Stimulated activated CD4-positive, alpha-beta T cell treated with anti-CD3 and anti-CD28 coated beads, Interleukin-4, amount 100 ng/mL, for 24 hours (primary cell): ENCODE measurements at regions not wholly inside any gene's neighbourhood (a gene's known extent, or its start where the extent isn't known, plus 50 kb on each side); places are given as distances from the start of the nearest gene placed in this dataset.
"Not testable (repeated sequence)": the region's sequence is repeated elsewhere in the genome, so short reads cannot be mapped to it uniquely, and the experiment has no call there.

Experiments used
- DNase-seq: peaks from one replicate; pipeline ENCODE4 v3.0.0-alpha.2; 2020

DNA sequence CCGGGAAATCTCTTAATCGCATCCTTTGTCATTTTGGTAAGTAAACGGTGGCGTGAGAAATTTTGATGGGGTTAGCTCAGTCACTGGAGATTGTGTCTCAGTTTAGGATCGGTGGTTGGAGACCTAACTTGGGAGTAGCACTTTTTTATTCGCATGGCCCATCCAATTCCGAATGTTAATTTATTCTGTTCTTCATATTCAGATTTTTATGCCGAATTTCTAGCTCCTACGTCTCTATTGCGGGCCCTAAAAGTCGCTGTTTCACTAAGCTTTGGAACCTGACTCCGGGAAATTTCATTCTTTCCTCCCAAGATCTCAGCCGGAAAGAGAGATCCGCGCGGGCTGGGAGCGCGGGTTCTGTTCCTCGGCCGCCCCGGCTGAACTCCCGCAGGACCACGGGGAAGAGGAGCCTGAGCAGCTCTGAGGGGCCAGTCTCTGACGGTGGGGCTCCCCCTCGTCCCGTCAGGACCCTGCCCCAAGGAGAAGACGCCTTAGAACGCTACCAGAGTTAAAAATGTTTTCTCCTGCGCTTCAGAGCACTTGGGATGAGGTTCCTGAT is 279.7 kb downstream of the FAM72C start:
- DNase-seq = no peak

DNA sequence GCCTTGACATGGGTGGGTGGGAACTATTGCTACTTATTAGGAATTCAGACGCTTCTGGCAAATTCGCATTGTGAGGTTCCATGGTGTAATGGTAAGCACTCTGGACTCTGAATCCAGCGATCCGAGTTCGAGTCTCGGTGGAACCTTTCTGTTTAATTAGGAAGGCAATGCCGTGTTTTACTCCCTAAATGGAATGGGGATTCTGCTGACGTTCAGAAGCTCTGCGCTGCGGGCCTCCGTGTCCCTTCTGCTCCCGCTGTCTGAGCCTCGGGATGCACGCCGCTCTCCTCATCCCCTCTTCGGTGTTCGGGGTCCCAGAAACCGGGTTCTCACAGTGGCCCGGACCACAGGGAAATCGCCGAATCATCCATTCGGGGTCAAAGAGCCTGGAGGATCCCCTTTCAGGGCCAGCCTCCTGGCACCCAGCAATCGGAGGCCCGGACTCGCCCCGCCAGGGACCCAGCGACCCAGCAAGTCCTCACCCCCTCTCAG is 280.3 kb downstream of the FAM72C start:
- DNase-seq = no peak

DNA sequence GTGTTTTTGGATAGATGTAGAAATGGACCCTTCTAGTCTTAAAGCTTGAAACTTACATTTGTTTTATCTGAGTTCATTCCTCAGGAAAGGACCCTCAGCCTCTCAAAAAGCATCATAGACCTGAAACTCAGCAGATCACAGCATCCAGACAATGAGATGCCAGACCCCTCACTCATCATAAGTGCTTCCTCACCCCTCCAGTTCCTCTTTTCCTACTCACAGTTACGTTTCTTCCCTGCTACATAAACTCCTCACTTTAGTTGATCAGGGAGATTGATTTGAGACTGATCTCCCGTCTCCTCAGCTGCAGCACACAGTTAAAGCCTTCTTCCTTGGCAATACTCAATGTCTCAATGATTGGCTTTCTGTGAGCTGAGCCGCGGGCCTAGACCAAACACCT is 282.0 kb downstream of the FAM72C start:
- DNase-seq = no peak

DNA sequence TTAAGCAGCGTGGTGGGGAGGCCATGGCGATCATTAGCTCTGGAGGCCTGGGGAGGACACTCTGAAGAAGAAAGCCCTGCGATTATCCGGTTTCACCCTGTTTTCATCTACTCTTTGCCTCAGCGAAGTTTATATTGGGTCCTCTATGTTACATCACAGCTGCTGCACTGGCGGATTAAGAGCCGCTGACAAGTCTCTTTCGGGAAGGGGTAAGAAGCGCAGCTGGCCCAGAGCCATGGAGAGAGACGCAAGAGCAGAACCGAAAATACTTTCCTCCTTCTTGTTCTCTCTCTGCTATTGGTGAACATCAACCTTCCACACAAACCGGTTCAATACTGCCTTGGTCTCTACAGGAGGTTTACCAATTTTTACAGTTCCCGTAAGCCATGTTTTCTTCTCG is 291.5 kb downstream of the FAM72C start:
- no peak for DNase-seq

DNA sequence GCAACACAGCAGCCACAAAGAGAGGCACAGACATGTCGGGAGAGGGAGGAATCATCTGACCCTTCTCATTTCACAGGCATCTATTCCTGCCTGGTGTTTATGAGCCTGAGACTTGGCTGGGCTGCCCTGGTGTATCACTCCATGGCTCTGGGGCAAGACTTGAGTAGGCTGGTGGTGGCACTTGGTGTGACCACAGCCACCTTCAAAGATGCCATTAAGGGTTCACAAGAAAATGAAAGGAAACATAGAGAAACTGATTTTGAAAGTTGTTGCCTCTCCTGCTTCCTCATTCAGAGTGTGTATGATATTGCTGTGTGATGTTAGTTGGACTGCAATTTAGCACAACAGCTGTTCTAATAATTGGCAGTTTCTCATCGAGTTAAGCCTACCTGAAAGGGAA is 298.8 kb downstream of the FAM72C start:
- no peak for DNase-seq

DNA sequence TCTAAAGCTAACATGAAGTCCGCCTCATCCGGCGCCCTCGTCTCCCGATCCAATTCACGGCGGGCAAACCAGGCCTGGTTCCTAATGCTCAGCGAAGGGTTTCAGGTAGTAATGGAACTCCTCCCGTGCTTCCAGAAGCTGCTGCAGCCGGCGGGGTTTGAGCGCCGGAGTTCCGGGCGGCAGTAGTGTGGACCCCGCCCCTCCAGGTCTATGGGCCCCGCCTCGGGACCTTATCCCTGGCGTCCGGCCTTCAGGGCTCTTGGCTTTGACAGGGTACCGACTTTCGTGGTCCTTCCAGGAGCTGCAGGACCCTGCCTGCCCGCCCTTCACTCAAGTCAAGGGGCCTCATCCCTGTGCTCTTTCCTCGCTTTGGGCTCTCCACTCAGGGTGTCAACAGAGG is 304.1 kb downstream of the FAM72C start:
- no peak for DNase-seq

DNA sequence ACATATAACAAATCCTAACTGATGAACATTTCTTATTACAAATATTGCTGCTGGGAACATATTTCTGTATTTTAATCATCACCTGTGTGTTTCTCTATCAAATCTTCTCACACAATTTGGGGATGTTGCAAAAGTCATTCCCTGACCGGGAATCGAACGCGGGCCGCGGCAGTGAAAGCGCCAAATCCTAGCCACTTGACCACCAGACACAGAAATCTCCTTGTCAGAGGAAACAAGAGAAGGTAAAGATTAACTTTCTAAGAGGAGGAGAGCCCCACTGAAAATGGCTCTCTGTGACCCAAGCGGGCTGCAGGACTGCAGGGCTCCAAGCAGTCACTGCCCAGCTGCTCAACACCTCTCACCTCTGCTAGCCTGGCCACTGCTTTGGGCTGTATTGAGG is 304.9 kb downstream of the FAM72C start:
- DNase-seq = no peak

DNA sequence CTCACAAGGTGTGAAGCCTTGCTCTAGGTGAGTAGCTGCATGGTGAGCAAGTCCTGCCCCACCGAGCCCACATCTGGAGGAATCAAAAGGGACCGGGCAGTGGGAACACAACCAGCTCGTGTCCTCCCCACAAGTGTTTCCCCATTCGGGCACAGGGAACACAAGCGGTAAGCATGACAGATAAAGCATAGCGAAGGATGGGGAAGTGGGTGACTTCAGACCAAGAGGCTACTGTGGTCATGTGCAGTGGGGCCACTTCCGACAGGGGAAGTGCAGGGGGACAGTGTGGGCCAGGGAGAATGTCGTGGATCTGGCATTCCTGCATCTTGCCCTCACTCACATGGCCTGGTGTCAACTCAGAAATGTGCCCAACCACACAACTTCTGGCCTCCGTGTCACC is 306.2 kb downstream of the FAM72C start:
- DNase-seq = no peak

DNA sequence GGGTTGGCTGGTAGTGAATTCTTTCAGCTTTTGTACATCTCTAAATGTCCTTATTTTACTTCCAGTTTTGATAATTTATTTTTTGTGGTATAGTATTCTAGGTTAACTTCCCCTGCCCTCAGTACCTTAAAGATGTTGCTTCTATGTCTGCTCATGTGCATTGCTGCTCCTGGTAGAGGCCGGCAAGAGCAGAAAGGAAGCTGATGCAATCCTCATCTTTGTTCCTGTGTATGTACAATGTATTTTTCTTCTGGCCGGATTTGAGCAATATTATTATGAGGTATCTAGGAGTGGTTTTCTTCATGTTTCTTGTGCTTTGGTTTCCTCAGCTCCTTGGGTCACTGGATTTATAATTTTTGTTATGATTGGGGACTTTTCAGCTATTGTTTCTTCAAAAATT is 308.7 kb downstream of the FAM72C start:
- DNase-seq = not testable (repeated sequence)

DNA sequence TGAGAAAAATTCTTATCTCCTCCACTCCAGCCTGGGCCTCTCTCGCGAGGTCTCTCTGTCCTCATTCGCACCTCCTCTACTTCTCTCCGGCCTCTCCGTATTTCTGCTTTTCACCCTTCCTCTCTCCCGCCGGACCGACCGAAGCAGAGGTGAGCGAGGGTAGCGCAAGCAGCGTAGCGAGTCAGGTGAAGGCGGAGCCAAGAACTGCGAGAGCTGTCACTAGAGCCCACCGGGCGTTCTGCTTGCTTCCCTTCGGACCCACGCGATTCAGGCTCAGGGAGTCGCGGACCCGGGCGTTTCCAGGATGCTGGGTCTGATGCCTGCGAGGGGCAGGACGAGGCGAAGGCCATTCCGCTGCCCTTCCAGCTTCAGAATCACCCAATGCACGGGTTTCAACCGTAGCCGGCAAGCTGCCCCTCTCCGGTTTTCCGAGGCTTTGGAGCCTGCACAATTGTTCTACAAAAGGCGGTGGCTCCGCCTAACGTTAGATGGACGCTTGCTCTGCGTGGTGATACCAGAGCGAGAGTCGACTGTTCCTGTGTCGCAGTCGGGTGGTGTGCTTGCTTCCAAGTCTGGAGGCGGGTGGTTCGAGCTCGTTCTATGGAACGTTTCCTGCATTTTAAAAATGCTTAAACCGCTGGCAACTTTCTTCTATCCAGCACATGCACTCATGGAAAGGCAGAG is 310.2 kb downstream of the FAM72C start:
- no peak for DNase-seq

DNA sequence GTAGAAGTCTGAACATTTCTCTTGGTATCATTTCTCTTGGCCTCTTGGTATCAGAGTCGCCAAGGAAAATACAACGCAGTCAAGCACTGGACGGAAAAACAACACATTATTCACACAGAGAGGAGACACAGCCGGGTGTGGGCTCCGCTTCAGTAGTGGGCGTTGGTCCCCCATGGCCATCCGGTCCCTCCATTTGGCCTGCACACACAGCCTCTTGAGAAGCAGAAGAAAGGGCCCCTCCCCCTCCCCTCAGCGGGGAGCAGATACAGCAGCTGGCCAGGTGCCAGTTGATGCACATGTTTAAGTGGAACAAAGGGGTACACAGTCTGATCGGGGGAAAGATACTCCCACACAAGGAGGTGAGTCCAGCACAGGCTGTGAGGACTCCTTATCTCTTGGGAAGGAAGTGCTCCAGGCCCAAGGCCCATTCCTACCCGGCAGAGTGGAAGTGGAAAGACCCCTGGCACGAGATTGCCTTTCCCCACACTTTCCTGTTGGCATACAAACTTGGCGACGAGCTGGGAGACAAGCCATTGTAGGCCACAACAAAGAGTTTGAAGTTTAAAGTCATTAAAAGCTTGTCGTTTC is 311.3 kb downstream of the FAM72C start:
- no peak for DNase-seq

DNA sequence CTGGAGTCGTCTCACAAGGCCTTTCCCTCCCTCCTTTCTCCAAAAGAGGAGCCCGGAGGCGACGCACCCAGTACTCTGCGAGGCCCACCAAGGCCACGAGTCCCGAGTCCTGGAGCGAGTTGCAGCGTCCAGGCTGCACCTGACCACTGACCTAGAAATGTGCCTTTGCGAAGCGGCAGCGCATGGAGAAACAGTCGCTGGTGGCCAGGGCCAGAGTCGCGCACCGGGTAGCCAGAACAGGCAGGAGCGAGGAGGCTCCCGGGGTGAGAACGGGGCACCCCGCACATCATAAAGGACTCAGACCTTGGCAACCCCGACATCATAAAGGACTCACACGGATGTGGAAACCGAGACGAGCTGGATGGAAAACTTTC is 318.4 kb downstream of the FAM72C start:
- no peak for DNase-seq

DNA sequence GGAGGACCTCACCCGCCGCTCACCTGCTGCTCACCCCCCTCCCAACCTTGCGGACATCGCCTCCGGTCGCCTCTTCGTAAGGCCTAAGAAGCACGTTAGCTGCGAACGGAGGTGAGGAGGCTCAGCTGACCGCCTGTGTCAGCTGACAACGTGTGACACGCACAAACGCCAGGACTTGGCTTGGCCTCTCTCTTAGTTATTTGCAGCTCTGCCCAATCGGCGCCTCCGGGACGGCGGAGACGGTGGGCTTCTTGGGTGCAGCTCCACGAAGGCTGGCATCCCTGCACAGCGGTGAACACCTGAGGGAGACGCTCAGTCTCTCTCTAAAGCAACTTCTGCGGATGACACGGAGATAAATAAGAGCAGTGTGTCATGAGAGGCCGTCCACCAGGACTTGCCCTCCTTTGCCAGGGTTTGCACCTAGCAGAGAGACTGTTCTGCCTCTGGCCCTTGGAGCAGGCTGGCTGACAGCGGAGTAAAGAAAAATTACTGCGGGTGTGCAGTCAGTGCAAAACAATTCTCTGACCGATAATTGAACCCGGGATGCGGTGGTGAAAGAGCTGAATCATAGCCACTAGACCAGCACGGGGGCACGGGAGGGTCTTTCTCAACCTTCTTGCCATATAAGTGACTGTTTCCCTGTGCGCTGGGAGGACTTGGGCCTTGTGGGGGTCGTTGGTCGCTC is 318.9 kb downstream of the FAM72C start:
- DNase-seq = no peak

DNA sequence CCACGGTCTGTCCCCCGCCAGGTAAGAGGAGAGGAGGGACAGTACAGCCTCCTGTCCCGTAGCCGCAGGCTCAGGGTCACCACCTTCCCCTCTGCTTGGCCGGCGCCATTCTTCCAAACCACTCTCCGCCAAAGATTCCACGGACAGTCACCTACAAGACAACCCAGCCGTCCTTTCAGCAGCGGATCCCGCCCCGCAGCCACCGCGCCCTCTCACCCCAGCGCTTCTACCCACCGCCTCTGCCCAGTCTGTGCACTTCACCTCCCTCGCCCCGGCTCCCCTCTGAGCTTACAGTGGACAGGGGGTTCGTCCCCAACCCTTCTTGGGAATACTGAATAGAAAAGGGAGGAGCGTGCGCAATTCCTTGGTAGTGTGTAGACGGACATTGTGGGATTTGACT is 319.6 kb downstream of the FAM72C start:
- no peak for DNase-seq

DNA sequence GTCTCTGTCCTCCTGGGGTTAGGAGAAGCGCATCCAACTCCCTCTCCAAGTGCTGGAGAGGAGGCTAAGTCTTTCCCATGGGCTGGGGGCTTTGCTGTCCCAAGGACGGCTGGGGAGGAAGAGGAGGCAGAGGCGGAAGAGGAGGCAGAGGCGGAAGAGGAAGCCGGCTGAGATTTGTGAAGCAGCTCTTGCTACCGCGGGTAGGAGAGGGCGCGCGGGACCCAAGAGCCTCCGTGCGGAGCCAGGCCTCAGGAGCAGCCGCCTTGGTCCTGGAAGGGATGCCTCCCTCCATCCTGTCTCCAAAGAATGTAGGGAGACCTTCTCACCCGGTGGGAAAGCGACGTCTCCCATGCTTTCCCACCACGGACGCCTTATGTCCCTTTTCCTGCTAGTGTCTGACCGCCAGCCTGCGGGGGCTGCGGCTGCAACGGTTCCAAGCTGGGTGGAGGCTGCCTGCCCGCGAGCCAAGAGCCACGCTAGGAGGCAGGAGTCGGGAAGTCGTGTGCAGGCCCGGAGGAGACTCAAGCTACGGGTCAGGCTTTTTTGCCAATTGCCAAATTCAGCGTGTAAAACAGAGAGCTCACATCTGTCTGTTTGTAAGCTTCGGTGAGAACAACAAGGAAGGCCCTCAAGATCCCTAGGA is 320.3 kb downstream of the FAM72C start:
- DNase-seq = no peak

DNA sequence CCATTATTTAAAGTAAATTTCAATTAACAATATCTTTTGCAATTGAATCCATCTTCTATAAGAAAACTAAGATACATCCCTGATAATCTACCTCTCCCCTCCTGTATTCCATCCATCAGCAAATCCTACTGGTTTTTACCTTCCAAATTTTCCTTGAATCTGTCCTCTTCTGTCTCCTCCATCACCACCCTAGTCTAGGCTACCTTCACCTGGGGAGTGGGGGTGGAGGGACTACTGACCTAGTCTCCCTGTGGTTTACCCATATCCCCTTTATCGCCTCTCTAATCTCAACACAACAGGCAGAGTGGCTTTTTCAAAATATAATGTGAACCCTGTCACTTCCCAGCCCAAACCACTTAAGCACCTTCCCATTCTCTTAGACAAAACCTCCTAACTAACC is 327.8 kb downstream of the FAM72C start:
- not testable (repeated sequence) for DNase-seq

DNA sequence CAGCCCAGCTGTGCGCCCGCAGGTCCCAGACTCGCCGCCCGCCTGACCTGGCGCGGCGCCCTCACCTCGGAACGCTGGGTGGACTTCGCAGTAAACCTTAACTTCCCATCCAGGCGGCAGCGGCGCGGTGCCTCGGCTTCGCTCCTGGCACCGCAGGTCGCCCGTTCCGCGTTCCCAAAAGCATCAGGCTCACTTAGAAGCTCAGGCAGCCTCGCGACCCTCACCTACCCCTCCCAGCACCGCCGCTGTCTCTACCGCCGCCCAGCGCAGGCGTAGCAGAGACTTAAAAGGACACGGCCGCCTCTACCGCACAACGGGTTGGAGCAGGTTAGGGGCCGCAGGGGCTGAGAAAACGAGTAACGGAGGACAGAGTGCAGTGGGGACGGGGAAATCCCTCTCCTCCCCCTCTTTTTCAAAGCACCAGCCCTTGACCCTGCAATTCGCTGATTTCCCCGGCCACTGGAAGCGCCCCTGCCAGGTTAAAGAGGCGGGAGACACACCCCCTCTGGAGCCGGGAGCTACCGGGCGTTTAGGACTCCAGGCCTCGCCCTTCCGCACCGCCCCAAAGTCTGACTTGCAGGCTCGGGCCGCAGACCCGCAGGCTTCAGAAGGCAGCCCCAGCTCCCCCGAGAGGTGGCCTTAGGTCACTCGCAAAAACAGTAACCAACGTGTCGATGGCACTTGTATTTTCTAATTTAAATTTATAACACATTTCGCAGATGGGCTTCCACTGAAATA is 328.5 kb downstream of the FAM72C start:
- no peak for DNase-seq

DNA sequence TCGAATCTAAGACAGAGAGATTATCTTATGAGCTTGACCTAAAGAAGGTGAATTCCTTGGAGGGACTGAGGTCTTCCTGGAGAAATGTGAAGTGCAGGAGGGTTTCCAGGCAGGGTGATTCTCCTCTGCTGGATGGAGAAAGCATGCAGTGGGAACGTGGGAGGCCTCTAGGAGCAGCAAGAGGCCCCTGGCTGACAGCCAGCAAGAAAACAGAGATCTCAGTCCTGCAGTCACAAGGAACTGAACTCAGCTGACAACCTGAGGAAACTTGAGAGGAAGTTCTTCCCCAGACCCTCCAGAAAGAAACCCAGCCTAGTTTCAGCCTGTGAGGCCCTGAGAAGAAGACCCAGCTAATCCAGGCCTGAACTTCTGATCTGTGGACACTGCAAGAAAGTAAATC is 345.9 kb downstream of the FAM72C start:
- DNase-seq = no peak

DNA sequence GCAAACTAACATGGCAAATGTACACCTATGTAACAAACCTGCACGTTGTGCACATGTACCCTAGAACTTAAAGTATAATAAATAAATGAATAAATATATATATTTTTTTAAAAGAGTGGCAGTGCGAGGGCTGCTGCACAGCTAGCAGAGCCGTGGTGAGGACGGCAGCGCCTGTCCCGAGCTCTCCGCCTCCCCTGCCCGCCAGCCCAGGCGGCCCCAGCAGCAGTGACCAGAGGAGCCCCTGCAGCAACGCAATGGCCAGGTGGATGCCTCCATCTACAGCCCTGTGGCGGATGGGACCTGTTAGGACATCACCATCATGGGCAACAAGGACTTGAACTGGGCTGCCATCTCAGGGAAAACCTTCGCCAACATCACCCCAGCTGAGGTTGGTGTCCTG is 351.9 kb downstream of the FAM72C start:
- DNase-seq = no peak

DNA sequence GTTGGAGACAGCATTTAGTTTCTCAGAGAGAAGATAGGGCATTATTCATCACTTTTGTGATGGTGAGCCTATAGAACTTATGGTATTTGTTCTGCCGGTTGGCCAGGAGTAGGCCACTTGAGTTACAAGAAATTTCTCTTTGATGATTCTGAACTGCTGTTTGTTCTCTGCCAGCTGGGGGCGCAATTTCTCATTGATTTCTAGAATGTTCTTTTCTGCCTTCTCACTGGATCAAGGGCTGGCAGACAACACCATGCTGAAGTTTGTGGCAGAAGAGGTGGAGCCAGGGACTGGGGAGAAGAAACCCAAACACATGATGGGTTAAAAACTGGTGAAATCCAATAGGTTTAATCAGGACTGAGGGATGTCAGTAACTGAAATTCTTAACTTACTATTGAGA is 360.6 kb downstream of the FAM72C start:
- DNase-seq = no peak

DNA sequence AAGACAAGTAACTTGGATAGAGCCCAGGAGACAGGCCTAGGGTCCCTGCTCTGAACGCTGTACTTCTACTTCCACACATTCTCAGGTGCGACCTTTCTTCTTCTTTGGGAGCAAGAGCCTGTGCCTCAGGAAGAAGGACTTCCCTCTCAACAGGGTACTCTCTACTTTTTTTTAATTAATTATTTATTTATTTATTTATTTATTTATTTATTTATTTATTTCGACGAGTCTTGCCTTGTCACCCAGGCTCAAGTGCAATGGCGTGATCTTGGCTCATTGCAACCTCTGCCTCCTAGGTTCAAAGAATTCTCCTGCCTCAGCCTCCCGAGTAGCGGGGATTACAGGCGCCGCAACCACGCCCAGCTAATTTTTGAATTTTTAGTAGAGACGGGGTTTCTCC is 361.6 kb downstream of the FAM72C start:
- DNase-seq = no peak

DNA sequence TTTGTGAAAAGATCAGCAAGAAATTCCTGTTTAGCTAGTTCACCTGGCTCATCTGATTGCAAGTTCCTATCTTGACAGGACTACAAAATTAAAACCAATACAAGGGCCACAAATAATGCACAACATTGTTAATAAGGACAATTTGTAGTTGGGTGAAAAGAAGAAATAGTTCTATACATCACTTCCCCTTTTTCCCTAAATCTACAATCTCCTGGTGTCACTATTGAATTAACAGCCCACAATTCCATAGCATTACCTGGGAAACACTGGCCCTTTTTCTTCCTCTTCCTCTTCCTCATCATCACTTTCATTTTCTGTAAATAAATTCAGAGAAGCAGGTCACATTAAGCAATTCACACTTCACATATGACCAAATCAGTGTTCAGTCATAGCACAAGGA is 366.9 kb downstream of the FAM72C start:
- no peak for DNase-seq

DNA sequence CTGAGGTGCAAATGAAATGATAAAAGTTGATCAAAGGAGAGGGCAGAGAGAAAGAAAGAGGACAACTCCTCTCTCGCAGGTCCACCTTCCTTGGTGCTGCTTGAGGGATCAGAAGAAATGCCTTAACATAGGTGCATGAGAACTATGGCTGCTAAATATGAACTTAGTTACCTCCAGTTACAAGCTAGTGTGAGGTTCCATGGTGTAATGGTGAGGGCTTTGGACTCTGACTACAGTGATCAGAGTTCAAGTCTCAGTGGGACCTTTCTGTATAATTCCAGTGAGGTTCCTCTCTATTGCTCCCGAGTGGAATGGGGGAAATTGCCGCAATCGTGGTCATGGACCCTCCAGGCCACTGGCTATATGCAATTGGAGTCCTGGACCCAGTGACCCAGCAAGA is 387.3 kb downstream of the FAM72C start:
- no peak for DNase-seq
